Coronary artery (tissue), 2 donors: ENCODE measurements at regions not wholly inside any gene's neighbourhood (a gene's known extent, or its start where the extent isn't known, plus 50 kb on each side); places are given as distances from the start of the nearest gene placed in this dataset.

Source experiments
- DNase-seq: peaks from one replicate; pipeline ENCODE4 v3.0.0-alpha.2; 2017; ENCODE audit warnings: low spot score
- H3K27ac ChIP-seq, 2 donors: fragments of 200-600 bp; sonication (generic); one replicate each; pipeline ENCODE4 v1.5.1; 2016 to 2019
- H3K4me3 ChIP-seq: fragments of 200-600 bp; sonication (generic); 2 replicates; pipeline ENCODE4 v1.5.1; 2016; ENCODE audit warnings: mild to moderate bottlenecking, moderate library complexity
- CTCF ChIP-seq: fragments of 200-600 bp; sonication (generic); IDR thresholded peaks from one replicate; pipeline ENCODE4 v1.5.1; 2019; ENCODE audit warnings: antibody characterized with exemption

GRCh38 chr18:54679318-54680149 is 88.5 kb downstream of the DYNAP start:
- H3K27ac ChIP-seq: no peak overlapping the region
- H3K4me3 ChIP-seq: no peak overlapping the region
- DNase-seq: no peak
- no peak for TF ChIP-seq CTCF

DNA sequence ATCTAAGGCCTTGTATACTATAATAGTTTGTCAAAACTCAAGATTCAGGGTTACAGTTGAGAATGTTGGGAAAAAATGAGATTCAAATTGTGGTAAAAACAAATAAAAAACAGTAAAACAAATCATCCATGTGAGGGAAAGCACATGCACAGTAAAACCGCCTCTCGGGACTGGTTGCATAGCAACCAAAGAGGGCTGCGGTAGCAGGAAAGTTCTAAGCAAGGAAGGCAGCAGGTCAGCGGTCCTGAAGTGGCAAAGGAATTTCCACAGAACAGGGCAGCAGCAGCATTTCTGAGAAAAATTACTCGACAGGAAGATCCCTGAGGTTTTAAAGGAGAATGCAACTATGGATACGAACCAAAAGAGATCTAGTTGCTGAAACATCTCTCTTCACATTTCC is 93.7 kb downstream of the DYNAP start:
- no peak overlapping the region for H3K4me3 ChIP-seq
- DNase-seq: no peak
- no peak for TF ChIP-seq CTCF
- H3K27ac ChIP-seq: no peak overlapping the region

GRCh38 chr18:54689319-54689718 is 98.3 kb downstream of the DYNAP start:
- no peak overlapping the region for H3K27ac ChIP-seq
- H3K4me3 ChIP-seq: no peak overlapping the region
- DNase-seq: no peak
- no peak for TF ChIP-seq CTCF

DNA sequence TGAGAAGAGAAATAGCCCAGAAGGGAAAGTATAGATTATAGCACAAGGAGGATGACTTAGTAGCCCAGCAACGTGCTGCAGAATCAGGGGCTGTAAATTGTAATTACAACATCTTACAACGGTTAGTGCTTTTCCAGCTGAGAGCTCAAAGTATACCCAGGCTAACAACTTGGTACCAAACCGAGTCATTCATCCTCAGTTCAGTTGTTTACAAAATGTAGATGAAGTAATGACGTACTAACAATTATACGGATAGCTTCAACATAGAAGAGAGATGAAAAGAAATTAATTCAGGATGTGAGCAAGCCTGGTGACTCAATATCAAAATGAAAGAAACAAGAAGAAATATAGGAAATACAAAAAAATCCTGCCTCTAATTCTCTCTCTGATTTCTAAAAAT is 99.2 kb downstream of the DYNAP start:
- DNase-seq: no peak
- TF ChIP-seq CTCF: no peak
- Histone ChIP-seq H3K27ac (no peak overlapping the region), H3K4me3 (no peak overlapping the region)

GRCh38 chr18:54692463-54692862 is 101.4 kb downstream of the DYNAP start:
- H3K27ac ChIP-seq: no peak overlapping the region
- no peak for TF ChIP-seq CTCF
- no peak overlapping the region for H3K4me3 ChIP-seq
- DNase-seq: no peak

- Histone ChIP-seq H3K27ac (no peak overlapping the region), H3K4me3 (no peak overlapping the region)
- DNase-seq: no peak
- TF ChIP-seq CTCF: no peak
Measured at GRCh38 chr18:54696616-54697293, 105.7 kb downstream of the DYNAP start.

GRCh38 chr18:54700580-54700979 is 109.5 kb downstream of the DYNAP start:
- no peak for DNase-seq
- no peak overlapping the region for H3K4me3 ChIP-seq
- H3K27ac ChIP-seq: no peak overlapping the region
- no peak for TF ChIP-seq CTCF
